ENCODE measurements at regions not wholly inside any gene's neighbourhood (a gene's known extent, or its start where the extent isn't known, plus 50 kb on each side); places are given as distances from the start of the nearest gene placed in this dataset.
"Not testable (repeated sequence)": the region's sequence is repeated elsewhere in the genome, so short reads cannot be mapped to it uniquely, and the experiment has no call there.

DNA sequence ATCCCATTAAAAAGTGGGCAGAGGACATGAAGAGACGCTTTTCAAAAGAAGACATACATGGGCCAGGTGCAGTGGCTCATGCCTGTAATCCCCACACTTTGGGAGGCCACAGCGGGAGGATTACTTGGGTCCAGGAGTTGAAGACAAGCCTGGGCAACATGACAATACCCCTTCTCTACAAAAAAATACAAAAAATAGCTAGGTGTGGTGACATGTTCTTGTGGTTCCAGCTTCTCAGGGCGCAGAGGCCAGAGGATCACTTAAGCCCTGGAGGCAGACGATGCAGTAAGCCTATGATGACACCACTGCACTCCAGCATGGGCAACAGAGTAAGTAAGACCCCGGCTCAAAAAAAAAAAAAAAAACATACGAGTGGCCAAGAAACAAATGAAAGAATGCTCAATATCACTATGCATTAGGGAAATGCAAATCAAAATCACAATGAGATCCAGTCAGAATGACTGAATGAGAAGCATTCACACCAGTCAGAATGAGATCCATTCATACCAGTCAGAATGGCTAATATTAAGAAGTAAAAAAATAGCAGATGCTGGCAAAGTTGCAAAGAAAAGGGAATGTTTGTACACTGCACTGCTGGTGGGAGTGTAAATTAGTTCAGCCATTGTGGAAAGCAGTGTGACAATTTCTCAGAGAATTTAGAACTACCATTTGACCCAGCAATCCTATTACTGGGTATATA is 550.2 kb upstream of the SLC39A10 start:
- Mint-ChIP-seq H3K4me3 (no peak overlapping the region), H3K9me3 (peaks cover 13% of the 10 kb centered on the region), H3K36me3 (ENCODE audit: low read depth) (no peaks in the 10 kb centered on the region), H3K4me1 (no peaks in the 10 kb centered on the region), H3K27ac (no peak overlapping the region), H3K27me3 (ENCODE audit: low read depth, poor library complexity) (peaks cover 4% of the 10 kb centered on the region)
- no peak for TF ChIP-seq CTCF (IDR thresholded peaks at IDR 0.05)
- no peak for DNase-seq

GRCh38 chr2:195105581-195105980 is 551.4 kb upstream of the SLC39A10 start:
- Mint-ChIP-seq H3K27me3 (ENCODE audit: low read depth, poor library complexity) (peaks cover 4% of the 10 kb centered on the region), H3K27ac (no peak overlapping the region), H3K4me3 (no peak overlapping the region), H3K9me3 (peaks cover 9% of the 10 kb centered on the region), H3K4me1 (no peaks in the 10 kb centered on the region), H3K36me3 (ENCODE audit: low read depth) (no peaks in the 10 kb centered on the region)
- DNase-seq: no peak
- TF ChIP-seq CTCF (IDR thresholded peaks at IDR 0.05): no peak

DNA sequence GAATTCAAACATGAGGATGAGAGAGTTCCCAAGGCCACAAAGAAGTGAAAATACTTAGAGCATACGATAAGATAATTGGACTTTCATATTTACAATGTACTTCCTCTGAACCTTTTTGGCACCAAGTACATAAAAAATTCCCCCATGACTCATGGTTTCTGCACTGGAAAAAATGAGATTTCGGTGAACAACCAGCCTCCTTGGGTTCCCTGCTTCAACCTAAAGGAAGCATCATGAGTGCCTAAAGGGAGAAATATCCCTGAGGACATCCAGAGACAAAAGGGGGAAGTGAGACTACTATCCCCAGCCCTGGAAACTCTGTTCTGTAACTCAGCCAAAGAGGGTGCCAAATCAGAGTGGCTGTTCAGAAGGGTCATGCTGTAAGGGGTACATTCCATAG is 562.7 kb upstream of the SLC39A10 start:
- DNase-seq: no peak
- H3K27ac Mint-ChIP-seq: no peak overlapping the region
- no peaks in the 10 kb centered on the region for H3K4me1 Mint-ChIP-seq
- H3K4me3 Mint-ChIP-seq: no peak overlapping the region
- H3K9me3 Mint-ChIP-seq: no peaks in the 10 kb centered on the region
- H3K27me3 Mint-ChIP-seq (ENCODE audit: low read depth, poor library complexity): no peaks in the 10 kb centered on the region
- no peak for TF ChIP-seq CTCF (IDR thresholded peaks at IDR 0.05)
- no peaks in the 10 kb centered on the region for H3K36me3 Mint-ChIP-seq (ENCODE audit: low read depth)

GRCh38 chr2:195092341-195092740 is 564.7 kb upstream of the SLC39A10 start:
- no peak overlapping the region for H3K4me3 Mint-ChIP-seq
- DNase-seq: no peak
- H3K4me1 Mint-ChIP-seq: no peaks in the 10 kb centered on the region
- no peak for TF ChIP-seq CTCF (IDR thresholded peaks at IDR 0.05)
- peak overlapping the region; percentile 7 for H3K27ac Mint-ChIP-seq
- H3K27me3 Mint-ChIP-seq (ENCODE audit: low read depth, poor library complexity): no peaks in the 10 kb centered on the region
- no peaks in the 10 kb centered on the region for H3K36me3 Mint-ChIP-seq (ENCODE audit: low read depth)
- H3K9me3 Mint-ChIP-seq: peaks cover 7% of the 10 kb centered on the region

GRCh38 chr2:195072806-195073205 is 584.2 kb upstream of the SLC39A10 start:
- peaks cover 14% of the 10 kb centered on the region for H3K36me3 Mint-ChIP-seq (ENCODE audit: low read depth)
- DNase-seq; H3K27me3 Mint-ChIP-seq (ENCODE audit: low read depth, poor library complexity); H3K27ac Mint-ChIP-seq; H3K4me3 Mint-ChIP-seq; H3K4me1 Mint-ChIP-seq: not testable (repeated sequence)
- H3K9me3 Mint-ChIP-seq: peaks cover 41% of the 10 kb centered on the region

DNA sequence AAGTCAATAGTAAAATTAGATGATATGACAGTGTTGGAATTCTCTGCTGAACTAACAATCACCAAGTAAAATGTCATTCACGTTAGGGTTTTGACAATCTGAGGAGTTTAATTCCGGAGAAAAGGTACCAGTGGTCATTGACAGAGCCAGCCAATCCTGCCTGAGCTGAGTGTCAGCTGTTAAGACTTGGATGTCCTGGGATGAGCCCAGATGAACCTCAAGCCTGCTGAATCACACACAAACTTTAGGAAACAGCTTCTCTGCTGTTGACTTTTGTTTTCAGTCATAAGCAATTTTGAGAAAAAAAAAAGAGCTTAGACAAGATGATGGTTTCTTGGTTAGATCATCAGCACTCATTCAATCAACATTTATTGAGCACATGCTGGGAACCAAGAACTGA is 600.0 kb upstream of the SLC39A10 start:
- no peaks in the 10 kb centered on the region for H3K27me3 Mint-ChIP-seq (ENCODE audit: low read depth, poor library complexity)
- H3K27ac Mint-ChIP-seq: no peak overlapping the region
- no peak overlapping the region for H3K4me3 Mint-ChIP-seq
- TF ChIP-seq CTCF (IDR thresholded peaks at IDR 0.05): no peak
- no peaks in the 10 kb centered on the region for H3K36me3 Mint-ChIP-seq (ENCODE audit: low read depth)
- no peak for DNase-seq
- no peaks in the 10 kb centered on the region for H3K9me3 Mint-ChIP-seq
- H3K4me1 Mint-ChIP-seq: no peaks in the 10 kb centered on the region
